Liver (tissue), 8 donors: ENCODE measurements at regions not wholly inside any gene's neighbourhood (a gene's known extent, or its start where the extent isn't known, plus 50 kb on each side); places are given as distances from the start of the nearest gene placed in this dataset.
A peak's percentile ranks its signal among the peaks of the same experiment; 100 is the strongest.

ENCODE experiments used
- DNase-seq: peaks from one replicate; pipeline ENCODE4 v3.0.0-alpha.2; 2017; ENCODE audit warnings: low spot score
- H3K27ac ChIP-seq, 2 donors: one replicate each; pipeline ENCODE4 v1.7.0; 2013; ENCODE audit warnings: inconsistent platforms in 2 of 2, low read length in 2 of 2, control low read depth in 1 of 2, low read depth in 1 of 2, mild to moderate bottlenecking in 1 of 2
- H3K27me3 ChIP-seq, 4 donors: one replicate each; pipeline versions ENCODE4 v1.6.1 to v1.7.0; 2013; ENCODE audit warnings: low read length in 3 of 4, inconsistent platforms in 1 of 4, mild to moderate bottlenecking in 1 of 4, moderate library complexity in 1 of 4; ENCODE audit not compliant: control insufficient read depth in 4 of 4, insufficient read depth in 4 of 4
- H3K36me3 ChIP-seq, 4 donors: one replicate each; pipeline versions ENCODE4 v1.6.1 to v1.7.0; 2013; ENCODE audit warnings: low read length in 3 of 4, mild to moderate bottlenecking in 3 of 4, low read depth in 1 of 4, moderate library complexity in 1 of 4; ENCODE audit not compliant: control insufficient read depth in 4 of 4, insufficient read depth in 3 of 4
- H3K4me1 ChIP-seq, 4 donors: one replicate each; pipeline versions ENCODE4 v1.6.1 to v1.7.0; 2013; ENCODE audit warnings: low read length in 3 of 4, mild to moderate bottlenecking in 3 of 4, moderate library complexity in 1 of 4; ENCODE audit not compliant: control insufficient read depth in 4 of 4, insufficient read depth in 4 of 4
- H3K4me3 ChIP-seq, 3 donors: one replicate each; pipeline versions ENCODE4 v1.6.1 to v1.7.0; 2013; ENCODE audit warnings: low read length in 3 of 3, control low read depth in 1 of 3, low read depth in 1 of 3, mild to moderate bottlenecking in 1 of 3
- H3K9ac ChIP-seq, 2 donors: one replicate each; pipeline ENCODE4 v1.7.0; 2013; ENCODE audit warnings: low read length in 2 of 2, mild to moderate bottlenecking in 2 of 2, moderate library complexity in 2 of 2, control low read depth in 1 of 2, low read depth in 1 of 2
- H3K9me3 ChIP-seq, 4 donors: one replicate each; pipeline versions ENCODE4 v1.6.1 to v1.7.0; 2013; ENCODE audit warnings: low read length in 3 of 4; ENCODE audit not compliant: control insufficient read depth in 4 of 4
- EGR1 ChIP-seq, 2 donors: IDR thresholded peaks; 2 replicates each; pipeline ENCODE4 v1.6.1; 2016 to 2018; ENCODE audit warnings: antibody characterized with exemption in 2 of 2, low read depth in 2 of 2
- FOXA1 ChIP-seq: IDR thresholded peaks from 2 replicates; pipeline ENCODE4 v1.6.1; 2016; ENCODE audit warnings: antibody characterized with exemption
- FOXA2 ChIP-seq: IDR thresholded peaks from 2 replicates; pipeline ENCODE4 v1.6.1; 2016; ENCODE audit warnings: antibody characterized with exemption
- HNF4G ChIP-seq: IDR thresholded peaks from 2 replicates; pipeline ENCODE4 v1.6.1; 2016; ENCODE audit warnings: antibody characterized with exemption
- MAX ChIP-seq: IDR thresholded peaks from 2 replicates; pipeline ENCODE4 v1.6.1; 2016; ENCODE audit warnings: antibody characterized with exemption
- NR2F2 ChIP-seq: IDR thresholded peaks from 2 replicates; pipeline ENCODE4 v1.6.1; 2016; ENCODE audit warnings: antibody characterized with exemption
- RAD21 ChIP-seq, 2 donors: IDR thresholded peaks; 2 replicates each; pipeline ENCODE4 v1.6.1; 2016; ENCODE audit warnings: antibody characterized with exemption in 2 of 2, mild to moderate bottlenecking in 2 of 2
- REST ChIP-seq: IDR thresholded peaks from 2 replicates; pipeline ENCODE4 v1.6.1; 2016; ENCODE audit warnings: antibody characterized with exemption, mild to moderate bottlenecking
- RXRA ChIP-seq, 2 donors: IDR thresholded peaks; 2 replicates each; pipeline ENCODE4 v1.6.1; 2017 to 2018; ENCODE audit warnings: antibody characterized with exemption in 2 of 2, mild to moderate bottlenecking in 1 of 2
- TAF1 ChIP-seq: conservative IDR thresholded peaks from 2 replicates; pipeline ENCODE4 v1.6.1; 2016; ENCODE audit warnings: antibody characterized with exemption, mild to moderate bottlenecking
- WGBS: extraction: QIAGEN DNeasy Blood & Tissue Kit; methylation state at CpG from one replicate; pipeline ENCODE4 v1.1.7; 2013; 5-methylcytosine and 5-hydroxymethylcytosine counted together
- TF ChIP-seq, protein P1 (sequence below): fragments of 150-350 bp; IDR thresholded peaks from 2 replicates; pipeline ENCODE4 v1.5.1; 2017; ENCODE audit warnings: improper control_type of control experiment, low read depth, low read length; ENCODE audit not compliant: missing input control
- TF ChIP-seq, protein P2 (sequence below): IDR thresholded peaks from 2 replicates; pipeline ENCODE4 v1.6.1; 2016; ENCODE audit warnings: antibody characterized with exemption
- TF ChIP-seq, protein P3 (sequence below): IDR thresholded peaks from 2 replicates; pipeline ENCODE4 v1.6.1; 2016; ENCODE audit warnings: antibody characterized with exemption
- donor health status: healthy.
- donor health status: healthy.
- donor health status: healthy.
- donor health status: healthy.
- donor health status: healthy.

DNA sequence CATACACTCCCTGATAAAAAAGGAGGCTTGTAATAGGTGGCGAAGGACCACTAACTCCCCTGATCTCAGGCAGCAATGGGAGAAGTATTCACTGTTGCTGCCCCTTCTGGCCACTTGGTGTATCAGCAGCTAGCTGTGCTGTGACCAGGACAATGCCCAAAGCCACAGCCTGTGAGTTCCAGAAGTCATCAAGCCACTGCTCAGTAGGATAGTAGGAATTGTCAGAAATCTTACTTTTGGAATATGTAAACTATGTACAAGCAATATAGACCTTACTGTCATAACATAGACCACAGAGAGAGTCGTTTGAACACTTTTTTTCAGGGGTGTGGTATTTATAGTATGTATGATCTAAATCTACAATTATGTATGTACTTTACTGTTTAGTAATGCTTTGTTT, 248.3 kb upstream of the CAMK1G start:
- Histone ChIP-seq H3K4me1 (no peaks in the 10 kb centered on the region), H3K9me3 (no peaks in the 10 kb centered on the region), H3K36me3 (no peaks in the 10 kb centered on the region), H3K4me3 (no peak overlapping the region), H3K27ac (no peak overlapping the region), H3K9ac (no peak overlapping the region), H3K27me3 (peaks cover 0 to 5% (median under 1%) of the 10 kb centered on the region in 4 donors)
- TF ChIP-seq, protein P1, sequence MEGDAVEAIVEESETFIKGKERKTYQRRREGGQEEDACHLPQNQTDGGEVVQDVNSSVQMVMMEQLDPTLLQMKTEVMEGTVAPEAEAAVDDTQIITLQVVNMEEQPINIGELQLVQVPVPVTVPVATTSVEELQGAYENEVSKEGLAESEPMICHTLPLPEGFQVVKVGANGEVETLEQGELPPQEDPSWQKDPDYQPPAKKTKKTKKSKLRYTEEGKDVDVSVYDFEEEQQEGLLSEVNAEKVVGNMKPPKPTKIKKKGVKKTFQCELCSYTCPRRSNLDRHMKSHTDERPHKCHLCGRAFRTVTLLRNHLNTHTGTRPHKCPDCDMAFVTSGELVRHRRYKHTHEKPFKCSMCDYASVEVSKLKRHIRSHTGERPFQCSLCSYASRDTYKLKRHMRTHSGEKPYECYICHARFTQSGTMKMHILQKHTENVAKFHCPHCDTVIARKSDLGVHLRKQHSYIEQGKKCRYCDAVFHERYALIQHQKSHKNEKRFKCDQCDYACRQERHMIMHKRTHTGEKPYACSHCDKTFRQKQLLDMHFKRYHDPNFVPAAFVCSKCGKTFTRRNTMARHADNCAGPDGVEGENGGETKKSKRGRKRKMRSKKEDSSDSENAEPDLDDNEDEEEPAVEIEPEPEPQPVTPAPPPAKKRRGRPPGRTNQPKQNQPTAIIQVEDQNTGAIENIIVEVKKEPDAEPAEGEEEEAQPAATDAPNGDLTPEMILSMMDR: peak; percentile 58
- TF ChIP-seq NR2F2 (no peak), RAD21 (IDR thresholded peaks at IDR 0.05) (peak; percentile 5 to 33), RXRA (IDR thresholded peaks at IDR 0.05) (no peak)
- TF ChIP-seq, protein P2, sequence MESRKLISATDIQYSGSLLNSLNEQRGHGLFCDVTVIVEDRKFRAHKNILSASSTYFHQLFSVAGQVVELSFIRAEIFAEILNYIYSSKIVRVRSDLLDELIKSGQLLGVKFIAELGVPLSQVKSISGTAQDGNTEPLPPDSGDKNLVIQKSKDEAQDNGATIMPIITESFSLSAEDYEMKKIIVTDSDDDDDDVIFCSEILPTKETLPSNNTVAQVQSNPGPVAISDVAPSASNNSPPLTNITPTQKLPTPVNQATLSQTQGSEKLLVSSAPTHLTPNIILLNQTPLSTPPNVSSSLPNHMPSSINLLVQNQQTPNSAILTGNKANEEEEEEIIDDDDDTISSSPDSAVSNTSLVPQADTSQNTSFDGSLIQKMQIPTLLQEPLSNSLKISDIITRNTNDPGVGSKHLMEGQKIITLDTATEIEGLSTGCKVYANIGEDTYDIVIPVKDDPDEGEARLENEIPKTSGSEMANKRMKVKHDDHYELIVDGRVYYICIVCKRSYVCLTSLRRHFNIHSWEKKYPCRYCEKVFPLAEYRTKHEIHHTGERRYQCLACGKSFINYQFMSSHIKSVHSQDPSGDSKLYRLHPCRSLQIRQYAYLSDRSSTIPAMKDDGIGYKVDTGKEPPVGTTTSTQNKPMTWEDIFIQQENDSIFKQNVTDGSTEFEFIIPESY: no peak
- 38% methylated on average over 2 of the region's 2 CpGs for WGBS
- DNase-seq: no peak

GRCh38 chr1:209341146-209341545, 242.4 kb upstream of the CAMK1G start:
- WGBS: 67% methylated on average over 4 of the region's 4 CpGs
- H3K4me1 ChIP-seq: no peaks in the 10 kb centered on the region
- H3K27ac ChIP-seq: no peak overlapping the region
- no peaks in the 10 kb centered on the region for H3K36me3 ChIP-seq
- DNase-seq: no peak
- H3K9me3 ChIP-seq: no peaks in the 10 kb centered on the region
- peaks cover 0 to 6% (median 4%) of the 10 kb centered on the region in 4 donors for H3K27me3 ChIP-seq
- no peak overlapping the region for H3K4me3 ChIP-seq
- TF ChIP-seq, protein P3, sequence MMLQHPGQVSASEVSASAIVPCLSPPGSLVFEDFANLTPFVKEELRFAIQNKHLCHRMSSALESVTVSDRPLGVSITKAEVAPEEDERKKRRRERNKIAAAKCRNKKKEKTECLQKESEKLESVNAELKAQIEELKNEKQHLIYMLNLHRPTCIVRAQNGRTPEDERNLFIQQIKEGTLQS: no peak
- TF ChIP-seq MAX (no peak), RXRA (IDR thresholded peaks at IDR 0.05) (no peak), EGR1 (IDR thresholded peaks at IDR 0.05; ENCODE audit: low read depth in 2 of 2) (no peak), REST (no peak), NR2F2 (no peak), HNF4G (no peak), FOXA1 (no peak), FOXA2 (no peak), RAD21 (IDR thresholded peaks at IDR 0.05) (no peak), TAF1 (no peak)
- TF ChIP-seq, protein P2: no peak
- TF ChIP-seq, protein P1: no peak
- no peak overlapping the region for H3K9ac ChIP-seq
